Erythroblast (primary cell): ENCODE measurements at regions not wholly inside any gene's neighbourhood (a gene's known extent, or its start where the extent isn't known, plus 50 kb on each side); places are given as distances from the start of the nearest gene placed in this dataset.

Source experiments
- GATA1 ChIP-seq: IDR thresholded peaks from 2 replicates; pipeline ENCODE4 v1.6.1; 2011; ENCODE audit warnings: low read depth, mild to moderate bottlenecking, control low read depth, low read length, moderate library complexity
- POLR2A ChIP-seq: IDR thresholded peaks from 2 replicates; pipeline ENCODE4 v1.6.1; 2011; ENCODE audit warnings: mild to moderate bottlenecking, low read length

GRCh38 chr2:240346015-240346752, 89.3 kb upstream of the GPC1 start:
- no peak for TF ChIP-seq POLR2A
- TF ChIP-seq GATA1 = no peak
